ENCODE measurements at regions not wholly inside any gene's neighbourhood (a gene's known extent, or its start where the extent isn't known, plus 50 kb on each side); places are given as distances from the start of the nearest gene placed in this dataset.

DNA sequence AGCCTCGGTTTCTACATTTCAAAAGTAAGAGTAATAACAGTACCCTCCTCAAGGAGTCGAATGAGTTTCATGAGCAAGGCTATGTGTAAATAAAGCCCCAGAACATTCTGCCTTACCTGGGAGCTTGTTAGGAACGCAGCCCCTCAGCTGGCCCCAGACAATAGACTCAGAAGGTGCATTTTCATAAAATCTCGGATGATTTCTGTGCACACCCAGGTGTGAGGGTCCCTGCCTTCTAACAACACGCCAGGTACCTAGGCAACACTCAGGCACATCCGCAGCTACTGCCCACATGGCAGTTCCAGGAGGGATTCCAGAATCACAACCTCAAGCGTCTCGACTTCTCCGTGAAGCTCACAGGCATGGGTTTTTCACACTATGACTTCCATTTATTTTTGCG lies 226.5 kb upstream of the CDH4 start:
- intact Hi-C loops (cut with micrococcal nuclease) = no loop called here
- peaks cover 9% of the 10 kb centered on the region for H3K9me3 ChIP-seq (replicated peaks)
- no peaks in the 10 kb centered on the region for H3K4me1 ChIP-seq
- no peak overlapping the region for H3K4me3 ChIP-seq
- no peak for DNase-seq
- no peak overlapping the region for H3K27ac ChIP-seq (replicated peaks)
- TF ChIP-seq, protein P1, sequence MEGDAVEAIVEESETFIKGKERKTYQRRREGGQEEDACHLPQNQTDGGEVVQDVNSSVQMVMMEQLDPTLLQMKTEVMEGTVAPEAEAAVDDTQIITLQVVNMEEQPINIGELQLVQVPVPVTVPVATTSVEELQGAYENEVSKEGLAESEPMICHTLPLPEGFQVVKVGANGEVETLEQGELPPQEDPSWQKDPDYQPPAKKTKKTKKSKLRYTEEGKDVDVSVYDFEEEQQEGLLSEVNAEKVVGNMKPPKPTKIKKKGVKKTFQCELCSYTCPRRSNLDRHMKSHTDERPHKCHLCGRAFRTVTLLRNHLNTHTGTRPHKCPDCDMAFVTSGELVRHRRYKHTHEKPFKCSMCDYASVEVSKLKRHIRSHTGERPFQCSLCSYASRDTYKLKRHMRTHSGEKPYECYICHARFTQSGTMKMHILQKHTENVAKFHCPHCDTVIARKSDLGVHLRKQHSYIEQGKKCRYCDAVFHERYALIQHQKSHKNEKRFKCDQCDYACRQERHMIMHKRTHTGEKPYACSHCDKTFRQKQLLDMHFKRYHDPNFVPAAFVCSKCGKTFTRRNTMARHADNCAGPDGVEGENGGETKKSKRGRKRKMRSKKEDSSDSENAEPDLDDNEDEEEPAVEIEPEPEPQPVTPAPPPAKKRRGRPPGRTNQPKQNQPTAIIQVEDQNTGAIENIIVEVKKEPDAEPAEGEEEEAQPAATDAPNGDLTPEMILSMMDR (IDR thresholded peaks at IDR 0.05; ENCODE audit: borderline replicate concordance) = no peak
- peaks cover 46% of the 10 kb centered on the region for H3K27me3 ChIP-seq (ENCODE audit: low read depth)
- H3K36me3 ChIP-seq = no peaks in the 10 kb centered on the region

DNA sequence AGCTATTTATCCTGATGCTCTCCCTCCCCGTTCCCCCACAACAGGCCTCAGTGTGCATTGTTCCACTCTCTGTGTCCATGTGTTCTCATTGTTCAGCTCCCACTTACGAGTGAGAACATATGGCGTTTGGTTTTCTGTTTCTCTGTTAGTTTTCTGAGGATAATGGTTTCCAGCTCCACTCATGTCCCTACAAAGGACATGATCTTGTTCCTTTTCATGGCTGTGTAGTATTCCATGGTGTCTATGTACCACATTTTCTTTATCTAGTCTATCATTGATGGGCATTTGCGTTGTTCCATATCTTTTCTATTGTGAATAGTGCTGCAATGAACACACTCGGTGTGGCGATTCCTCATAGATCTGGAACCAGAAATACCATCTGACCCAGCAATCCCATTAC lies 225.9 kb upstream of the CDH4 start:
- H3K27me3 ChIP-seq (ENCODE audit: low read depth) = peaks cover 52% of the 10 kb centered on the region
- TF ChIP-seq, protein P1 (IDR thresholded peaks at IDR 0.05; ENCODE audit: borderline replicate concordance) = no peak
- H3K36me3 ChIP-seq = no peaks in the 10 kb centered on the region
- DNase-seq = no peak
- H3K4me3 ChIP-seq = no peak overlapping the region
- H3K4me1 ChIP-seq = no peaks in the 10 kb centered on the region
- intact Hi-C loops (cut with micrococcal nuclease) = no loop called here
- no peak overlapping the region for H3K27ac ChIP-seq (replicated peaks)
- peaks cover 9% of the 10 kb centered on the region for H3K9me3 ChIP-seq (replicated peaks)

DNA sequence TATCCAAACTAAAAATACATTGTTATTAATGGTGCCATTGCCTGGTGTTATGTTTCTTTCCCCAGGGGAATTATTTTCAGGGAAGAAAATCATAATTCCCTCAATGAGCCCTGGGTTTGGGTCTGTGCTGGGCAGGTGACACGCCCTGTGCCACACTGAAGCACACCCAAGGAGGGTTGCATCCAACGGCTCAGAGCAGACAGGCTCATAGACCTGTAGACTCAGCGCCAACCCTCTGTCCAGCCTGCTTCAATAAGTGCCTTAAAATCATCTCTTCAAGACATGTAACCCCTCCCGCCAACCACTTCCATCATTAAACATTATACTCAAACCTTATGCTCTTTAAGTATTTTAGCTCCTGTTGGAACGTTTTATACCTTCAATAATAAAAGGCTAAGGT lies 225.3 kb upstream of the CDH4 start:
- Histone ChIP-seq H3K36me3 (no peaks in the 10 kb centered on the region), H3K27ac (replicated peaks) (no peak overlapping the region), H3K9me3 (replicated peaks) (peaks cover 9% of the 10 kb centered on the region), H3K4me3 (no peak overlapping the region), H3K4me1 (no peaks in the 10 kb centered on the region), H3K27me3 (ENCODE audit: low read depth) (peaks cover 52% of the 10 kb centered on the region)
- intact Hi-C loops (cut with micrococcal nuclease) = no loop called here
- TF ChIP-seq, protein P1 (IDR thresholded peaks at IDR 0.05; ENCODE audit: borderline replicate concordance) = no peak
- DNase-seq = no peak

DNA sequence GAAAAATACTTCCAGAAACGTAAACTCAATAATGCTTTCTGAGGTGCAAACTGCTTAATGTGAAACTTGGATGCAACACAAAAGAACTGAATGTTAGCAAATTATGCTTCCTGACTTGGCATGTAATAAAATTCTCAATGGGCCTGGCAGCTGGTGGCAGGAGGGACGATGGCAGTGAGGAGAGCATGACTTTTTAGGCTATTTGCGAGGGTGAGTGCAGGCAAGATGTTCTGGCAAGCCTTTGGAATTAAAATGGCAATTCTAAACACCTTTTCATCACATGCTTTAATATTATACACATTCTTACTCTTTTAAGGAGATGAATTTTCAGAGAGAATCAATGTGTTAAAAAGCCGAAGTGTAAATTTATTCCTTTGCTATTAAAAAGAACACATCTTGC lies 224.8 kb upstream of the CDH4 start:
- no peak for DNase-seq
- peaks cover 9% of the 10 kb centered on the region for H3K9me3 ChIP-seq (replicated peaks)
- peaks cover 50% of the 10 kb centered on the region for H3K27me3 ChIP-seq (ENCODE audit: low read depth)
- intact Hi-C loops (cut with micrococcal nuclease) = no loop called here
- TF ChIP-seq, protein P1 (IDR thresholded peaks at IDR 0.05; ENCODE audit: borderline replicate concordance) = no peak
- H3K4me1 ChIP-seq = no peaks in the 10 kb centered on the region
- no peak overlapping the region for H3K4me3 ChIP-seq
- H3K36me3 ChIP-seq = no peaks in the 10 kb centered on the region
- H3K27ac ChIP-seq (replicated peaks) = no peak overlapping the region

DNA sequence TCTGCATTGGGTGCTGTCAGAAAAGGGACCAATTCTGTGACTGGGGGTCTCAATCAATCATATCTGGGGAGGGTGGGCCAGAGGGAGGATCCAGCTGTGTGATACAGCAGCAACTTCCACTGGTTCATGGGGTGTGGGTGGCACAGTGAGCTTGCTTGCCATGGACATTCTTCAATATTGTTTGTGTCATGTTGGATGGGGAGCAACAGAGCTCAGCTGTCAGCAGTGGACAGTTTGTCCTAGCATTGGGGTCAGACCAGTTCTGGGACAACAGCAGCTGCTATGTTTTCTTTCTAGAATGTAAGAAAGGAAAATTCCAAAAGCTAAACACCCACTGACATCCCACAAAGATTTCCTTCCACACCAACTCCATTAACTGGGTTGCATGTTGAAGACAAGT lies 221.9 kb upstream of the CDH4 start:
- DNase-seq = no peak
- Histone ChIP-seq H3K27ac (replicated peaks) (no peak overlapping the region), H3K27me3 (ENCODE audit: low read depth) (peaks cover 39% of the 10 kb centered on the region), H3K4me1 (no peaks in the 10 kb centered on the region), H3K4me3 (no peak overlapping the region), H3K9me3 (replicated peaks) (peaks cover 21% of the 10 kb centered on the region), H3K36me3 (no peaks in the 10 kb centered on the region)
- intact Hi-C loops (cut with micrococcal nuclease) = no loop called here
- TF ChIP-seq, protein P1 (IDR thresholded peaks at IDR 0.05; ENCODE audit: borderline replicate concordance) = no peak
